Testis (tissue), 2 donors: ENCODE measurements at regions not wholly inside any gene's neighbourhood (a gene's known extent, or its start where the extent isn't known, plus 50 kb on each side); places are given as distances from the start of the nearest gene placed in this dataset.
A peak's percentile ranks its signal among the peaks of the same experiment; 100 is the strongest.

Source experiments
- DNase-seq: peaks from one replicate; pipeline ENCODE4 v3.0.0-alpha.2; 2019
- H3K27ac ChIP-seq, 2 donors: fragments of 200-600 bp; sonication (generic); one replicate each; pipeline ENCODE4 v1.5.1; 2019
- H3K27me3 ChIP-seq: fragments of 200-600 bp; sonication (generic); one replicate; pipeline ENCODE4 v1.5.1; 2019
- H3K36me3 ChIP-seq: fragments of 200-600 bp; sonication (generic); one replicate; pipeline ENCODE4 v1.5.1; 2017; ENCODE audit warnings: low read depth; ENCODE audit errors: missing control alignments
- H3K4me1 ChIP-seq: fragments of 200-600 bp; sonication (generic); one replicate; pipeline ENCODE4 v1.5.1; 2019
- H3K4me3 ChIP-seq, 2 donors: fragments of 200-600 bp; sonication (generic); one replicate each; pipeline ENCODE4 v1.5.1; 2017 to 2019
- H3K9me3 ChIP-seq: fragments of 200-600 bp; sonication (generic); one replicate; pipeline ENCODE4 v1.5.1; 2017
- POLR2A ChIP-seq: fragments of 450-650 bp; IDR thresholded peaks from one replicate; pipeline ENCODE4 v1.6.1; 2017; ENCODE audit warnings: antibody characterized with exemption, mild to moderate bottlenecking, moderate library complexity
- WGBS, 2 donors: methylation state at CpG; one replicate each; pipeline ENCODE4 v1.1.5; 2018; 5-methylcytosine and 5-hydroxymethylcytosine counted together
- intact Hi-C: fragments of 100-400 bp; cut with DNase I; formaldehyde crosslinking; loops from one replicate; pipeline ENCODE4 v1.15.1; 2023; ENCODE audit warnings: low total_unique reads
- TF ChIP-seq, protein P1 (sequence below), 3 experiments: fragments of 450-650 bp in 2 of 3; fragments of 200-600 bp in 1 of 3; sonication (generic) in 1 of 3; IDR thresholded peaks; one replicate each; pipeline ENCODE4 v1.5.1; 2016 to 2019; ENCODE audit warnings: antibody characterized with exemption in 3 of 3, mild to moderate bottlenecking in 2 of 3, moderate library complexity in 1 of 3

DNA sequence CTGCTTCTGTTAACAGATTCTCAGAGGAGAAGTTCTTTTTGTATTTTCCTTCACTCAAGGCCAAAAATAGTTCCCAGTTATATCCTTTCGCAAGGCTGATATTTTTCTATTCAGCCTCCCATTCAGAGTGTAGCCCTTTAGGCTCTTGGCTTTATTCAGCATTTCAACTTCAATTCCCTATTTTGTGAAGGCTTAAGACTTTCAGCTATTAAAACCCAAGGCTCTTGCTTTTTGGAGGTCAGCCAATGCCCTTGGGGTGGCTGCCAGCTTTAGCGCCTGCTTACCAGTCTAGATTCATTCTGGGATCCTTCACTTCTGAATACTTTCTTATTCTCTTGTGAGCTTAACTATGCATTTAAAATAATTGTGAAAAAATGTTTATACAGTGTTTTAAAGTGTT, 57.3 kb upstream of the ADGRA3 start:
- no peaks in the 10 kb centered on the region for H3K36me3 ChIP-seq
- intact Hi-C loops: no loop called here
- H3K9me3 ChIP-seq: no peaks in the 10 kb centered on the region
- no peak overlapping the region for H3K27ac ChIP-seq
- no peak overlapping the region for H3K4me3 ChIP-seq
- WGBS, 2 donors: 22 to 30% methylated on average over 2 of the region's 2 CpGs
- peak; percentile 71 for DNase-seq
- no peak for TF ChIP-seq POLR2A
- TF ChIP-seq, protein P1, sequence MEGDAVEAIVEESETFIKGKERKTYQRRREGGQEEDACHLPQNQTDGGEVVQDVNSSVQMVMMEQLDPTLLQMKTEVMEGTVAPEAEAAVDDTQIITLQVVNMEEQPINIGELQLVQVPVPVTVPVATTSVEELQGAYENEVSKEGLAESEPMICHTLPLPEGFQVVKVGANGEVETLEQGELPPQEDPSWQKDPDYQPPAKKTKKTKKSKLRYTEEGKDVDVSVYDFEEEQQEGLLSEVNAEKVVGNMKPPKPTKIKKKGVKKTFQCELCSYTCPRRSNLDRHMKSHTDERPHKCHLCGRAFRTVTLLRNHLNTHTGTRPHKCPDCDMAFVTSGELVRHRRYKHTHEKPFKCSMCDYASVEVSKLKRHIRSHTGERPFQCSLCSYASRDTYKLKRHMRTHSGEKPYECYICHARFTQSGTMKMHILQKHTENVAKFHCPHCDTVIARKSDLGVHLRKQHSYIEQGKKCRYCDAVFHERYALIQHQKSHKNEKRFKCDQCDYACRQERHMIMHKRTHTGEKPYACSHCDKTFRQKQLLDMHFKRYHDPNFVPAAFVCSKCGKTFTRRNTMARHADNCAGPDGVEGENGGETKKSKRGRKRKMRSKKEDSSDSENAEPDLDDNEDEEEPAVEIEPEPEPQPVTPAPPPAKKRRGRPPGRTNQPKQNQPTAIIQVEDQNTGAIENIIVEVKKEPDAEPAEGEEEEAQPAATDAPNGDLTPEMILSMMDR (IDR thresholded peaks at IDR 0.05): no peak
- H3K27me3 ChIP-seq: no peaks in the 10 kb centered on the region
- H3K4me1 ChIP-seq: no peaks in the 10 kb centered on the region

DNA sequence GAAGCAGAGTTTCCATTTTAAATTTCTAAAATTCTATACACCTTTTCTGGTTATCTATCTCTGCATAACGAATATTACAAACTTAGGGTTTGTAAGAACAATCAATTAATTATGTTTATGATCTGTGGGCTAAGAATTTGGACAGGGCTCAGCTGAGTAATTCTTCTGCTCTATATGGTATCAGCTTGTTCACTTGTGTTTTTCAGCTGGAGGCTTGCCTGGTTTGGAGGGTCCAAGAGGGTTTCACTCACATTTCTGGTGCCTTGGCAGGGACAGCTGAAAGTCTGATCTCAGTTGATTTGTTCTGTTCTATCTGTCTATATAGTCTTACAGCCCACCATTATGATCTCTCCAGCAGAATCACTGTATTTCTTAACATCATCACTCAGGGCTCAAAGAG, 57.8 kb upstream of the ADGRA3 start:
- Histone ChIP-seq H3K36me3 (no peaks in the 10 kb centered on the region), H3K27ac (no peak overlapping the region), H3K4me3 (no peak overlapping the region), H3K4me1 (no peaks in the 10 kb centered on the region), H3K27me3 (no peaks in the 10 kb centered on the region), H3K9me3 (no peaks in the 10 kb centered on the region)
- intact Hi-C loops: no loop called here
- no peak for DNase-seq
- TF ChIP-seq, protein P1 (IDR thresholded peaks at IDR 0.05): no peak
- no peak for TF ChIP-seq POLR2A
- WGBS, 2 donors: 44 to 53% methylated on average over 1 of the region's 1 CpG

DNA sequence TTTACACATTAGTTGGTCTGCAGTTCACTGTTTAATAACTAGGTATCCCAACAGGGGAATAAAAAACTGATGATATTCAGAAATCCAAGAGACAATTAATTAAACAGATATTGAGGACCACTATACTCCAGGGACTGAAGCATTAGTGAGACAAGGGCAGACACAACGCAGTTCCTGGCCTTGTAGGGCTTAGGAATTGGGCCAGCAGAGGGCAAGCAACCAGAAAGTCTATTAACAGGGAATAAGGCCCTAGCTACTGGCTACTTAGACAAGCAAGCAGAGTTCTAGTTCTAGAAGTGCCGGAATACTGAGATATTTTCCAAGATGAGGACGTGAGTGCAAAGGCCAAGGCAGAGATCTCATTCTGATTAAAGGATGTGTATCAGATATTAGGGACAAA, 58.6 kb upstream of the ADGRA3 start:
- no peaks in the 10 kb centered on the region for H3K27me3 ChIP-seq
- DNase-seq: no peak
- H3K27ac ChIP-seq: no peak overlapping the region
- no peaks in the 10 kb centered on the region for H3K36me3 ChIP-seq
- intact Hi-C loops: no loop called here
- no peaks in the 10 kb centered on the region for H3K4me1 ChIP-seq
- no peak for TF ChIP-seq POLR2A
- TF ChIP-seq, protein P1 (IDR thresholded peaks at IDR 0.05): no peak
- WGBS, 2 donors: 80 to 85% methylated on average over 3 of the region's 3 CpGs
- H3K9me3 ChIP-seq: no peaks in the 10 kb centered on the region
- no peak overlapping the region for H3K4me3 ChIP-seq

DNA sequence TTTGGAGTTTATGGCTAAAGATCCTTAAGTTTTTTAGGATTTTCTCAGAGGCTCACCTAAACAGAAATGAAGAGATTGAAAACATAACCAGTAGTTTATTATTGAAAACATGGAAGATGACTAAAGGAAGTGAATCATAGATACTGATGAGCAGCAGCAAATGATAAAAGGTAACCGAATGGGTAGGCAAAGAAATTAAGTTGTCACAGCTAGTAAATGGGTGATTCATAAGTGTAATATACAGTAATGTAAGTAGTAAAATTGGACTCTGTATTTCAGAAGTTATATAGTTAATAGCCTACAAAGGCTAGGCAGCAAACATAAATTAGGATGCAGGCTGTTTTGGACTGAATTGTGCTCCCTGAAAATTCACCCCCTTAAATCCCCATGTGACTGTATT, 59.0 kb upstream of the ADGRA3 start:
- TF ChIP-seq, protein P1 (IDR thresholded peaks at IDR 0.05): no peak
- no peak for TF ChIP-seq POLR2A
- DNase-seq: no peak
- intact Hi-C loops: no loop called here
- Histone ChIP-seq H3K36me3 (no peaks in the 10 kb centered on the region), H3K27ac (no peak overlapping the region), H3K9me3 (no peaks in the 10 kb centered on the region), H3K4me1 (no peaks in the 10 kb centered on the region), H3K4me3 (no peak overlapping the region), H3K27me3 (no peaks in the 10 kb centered on the region)
- 85 to 89% methylated on average over 1 of the region's 1 CpG for WGBS, 2 donors

DNA sequence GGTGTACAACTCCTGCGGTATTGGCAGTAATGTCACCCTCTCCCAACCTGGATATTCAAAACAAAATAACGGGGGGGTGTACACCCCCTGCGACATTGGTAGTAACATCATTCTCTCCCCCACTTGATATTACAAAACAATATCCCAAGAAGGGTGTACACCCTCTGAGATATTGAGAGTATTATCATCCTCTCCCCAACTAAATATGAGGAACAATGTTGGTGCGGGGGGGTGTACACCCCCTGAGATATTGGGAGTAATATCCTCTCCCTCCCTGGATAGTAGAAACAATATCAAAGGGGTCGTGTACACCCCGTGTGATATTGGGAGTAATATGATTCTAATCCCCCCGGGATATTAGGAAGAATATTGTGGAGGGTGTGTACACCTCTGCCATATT, 71.4 kb upstream of the ADGRA3 start:
- WGBS, 2 donors: 82 to 85% methylated on average over 7 of the region's 7 CpGs
- Histone ChIP-seq H3K27ac (no peak overlapping the region), H3K4me3 (no peak overlapping the region), H3K27me3 (no peaks in the 10 kb centered on the region), H3K4me1 (no peaks in the 10 kb centered on the region), H3K36me3 (no peaks in the 10 kb centered on the region), H3K9me3 (no peaks in the 10 kb centered on the region)
- no peak for DNase-seq
- intact Hi-C loops: no loop called here
- no peak for TF ChIP-seq POLR2A
- TF ChIP-seq, protein P1 (IDR thresholded peaks at IDR 0.05): no peak
